Peyer's patch (tissue), 4 donors: ENCODE measurements at regions not wholly inside any gene's neighbourhood (a gene's known extent, or its start where the extent isn't known, plus 50 kb on each side); places are given as distances from the start of the nearest gene placed in this dataset.

Source experiments
- POLR2A ChIP-seq, 2 donors: fragments of 450-650 bp; IDR thresholded peaks; one replicate each; pipeline ENCODE4 v1.5.1; 2017; ENCODE audit warnings: antibody characterized with exemption in 2 of 2, mild to moderate bottlenecking in 2 of 2, moderate library complexity in 2 of 2
- TF ChIP-seq, protein P1 (sequence below), 6 experiments: fragments of 450-650 bp in 4 of 6; fragments of 200-600 bp in 2 of 6; sonication (generic) in 1 of 6; IDR thresholded peaks; one replicate each; pipeline ENCODE4 v1.5.1; 2017 to 2019; ENCODE audit warnings: antibody characterized with exemption in 6 of 6, mild to moderate bottlenecking in 3 of 6, moderate library complexity in 1 of 6

DNA sequence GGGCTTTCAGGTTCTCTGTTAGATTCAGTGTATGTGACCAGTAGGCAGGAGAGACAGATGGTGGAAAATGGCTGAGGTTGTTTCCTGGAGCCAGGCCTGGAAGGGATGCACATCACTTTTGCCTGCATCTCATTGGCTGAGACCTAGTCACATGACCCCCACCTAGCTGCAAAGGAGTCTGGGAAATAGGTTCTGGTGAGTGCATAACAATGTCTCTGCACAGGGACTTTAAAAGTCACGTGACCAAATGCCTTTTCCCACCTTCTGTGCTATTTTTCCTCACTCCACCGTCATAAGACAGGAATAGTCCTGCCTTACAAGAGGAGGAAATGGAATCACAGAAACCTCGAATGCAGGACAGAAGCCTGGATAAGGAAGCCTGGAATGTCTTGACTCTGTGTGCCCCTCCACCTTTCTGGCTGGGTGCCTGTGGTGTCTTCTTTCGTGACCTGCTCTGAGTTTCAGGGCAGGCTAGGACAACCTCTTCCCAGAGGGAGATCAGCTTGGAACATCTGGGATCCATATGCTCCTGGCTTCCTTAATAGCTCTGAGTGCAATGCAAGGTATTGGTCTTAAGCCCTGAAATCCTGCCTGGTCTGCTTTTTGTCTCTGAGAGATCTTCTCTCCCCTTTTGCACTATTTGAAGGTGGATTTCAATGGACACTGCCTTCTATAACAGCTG lies 139.9 kb upstream of the ZNF438 start:
- TF ChIP-seq, protein P1, sequence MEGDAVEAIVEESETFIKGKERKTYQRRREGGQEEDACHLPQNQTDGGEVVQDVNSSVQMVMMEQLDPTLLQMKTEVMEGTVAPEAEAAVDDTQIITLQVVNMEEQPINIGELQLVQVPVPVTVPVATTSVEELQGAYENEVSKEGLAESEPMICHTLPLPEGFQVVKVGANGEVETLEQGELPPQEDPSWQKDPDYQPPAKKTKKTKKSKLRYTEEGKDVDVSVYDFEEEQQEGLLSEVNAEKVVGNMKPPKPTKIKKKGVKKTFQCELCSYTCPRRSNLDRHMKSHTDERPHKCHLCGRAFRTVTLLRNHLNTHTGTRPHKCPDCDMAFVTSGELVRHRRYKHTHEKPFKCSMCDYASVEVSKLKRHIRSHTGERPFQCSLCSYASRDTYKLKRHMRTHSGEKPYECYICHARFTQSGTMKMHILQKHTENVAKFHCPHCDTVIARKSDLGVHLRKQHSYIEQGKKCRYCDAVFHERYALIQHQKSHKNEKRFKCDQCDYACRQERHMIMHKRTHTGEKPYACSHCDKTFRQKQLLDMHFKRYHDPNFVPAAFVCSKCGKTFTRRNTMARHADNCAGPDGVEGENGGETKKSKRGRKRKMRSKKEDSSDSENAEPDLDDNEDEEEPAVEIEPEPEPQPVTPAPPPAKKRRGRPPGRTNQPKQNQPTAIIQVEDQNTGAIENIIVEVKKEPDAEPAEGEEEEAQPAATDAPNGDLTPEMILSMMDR (IDR thresholded peaks at IDR 0.05): no peak
- no peak for TF ChIP-seq POLR2A (IDR thresholded peaks at IDR 0.05)
